Stimulated activated CD8-positive, alpha-beta memory T cell treated with anti-CD3 and anti-CD28 coated beads, Interleukin-12 subunit alpha, Interleukin-12 subunit beta, amount 100 ng/mL, for 4 hours (primary cell): ENCODE measurements at regions not wholly inside any gene's neighbourhood (a gene's known extent, or its start where the extent isn't known, plus 50 kb on each side); places are given as distances from the start of the nearest gene placed in this dataset.

ENCODE experiments used
- DNase-seq: peaks from one replicate; pipeline ENCODE4 v3.0.0-alpha.2; 2020; ENCODE audit warnings: low read depth

- no peak for DNase-seq
Observed at GRCh38 chr9:38286357-38286756, 106.1 kb upstream of the ALDH1B1 start.

GRCh38 chr9:38285236-38285635 is 107.3 kb upstream of the ALDH1B1 start:
- DNase-seq, result no peak

GRCh38 chr9:38284588-38285051 is 107.9 kb upstream of the ALDH1B1 start:
- no peak for DNase-seq

GRCh38 chr9:38284039-38284575 is 108.4 kb upstream of the ALDH1B1 start:
- DNase-seq, result no peak

- no peak for DNase-seq
Observed at GRCh38 chr9:38282756-38283155, 109.7 kb upstream of the ALDH1B1 start.

- no peak for DNase-seq
Observed at GRCh38 chr9:38281917-38282316, 110.6 kb upstream of the ALDH1B1 start.

- no peak for DNase-seq
Observed at GRCh38 chr9:38281196-38281595, 111.3 kb upstream of the ALDH1B1 start.

- DNase-seq, result no peak
Observed at GRCh38 chr9:38280251-38280800, 112.2 kb upstream of the ALDH1B1 start.

GRCh38 chr9:38278931-38279679 is 113.4 kb upstream of the ALDH1B1 start:
- DNase-seq, result no peak

GRCh38 chr9:38278457-38278856 is 114.0 kb upstream of the ALDH1B1 start:
- no peak for DNase-seq

GRCh38 chr9:38277601-38278200 is 114.8 kb upstream of the ALDH1B1 start:
- no peak for DNase-seq

- DNase-seq, result no peak
Observed at GRCh38 chr9:38276771-38277439, 115.6 kb upstream of the ALDH1B1 start.

GRCh38 chr9:38274800-38275199 is 117.7 kb upstream of the ALDH1B1 start:
- no peak for DNase-seq

- DNase-seq, result no peak
Observed at GRCh38 chr9:38272710-38273109, 119.8 kb upstream of the ALDH1B1 start.

- no peak for DNase-seq
Observed at GRCh38 chr9:38271666-38272241, 120.7 kb upstream of the ALDH1B1 start.

GRCh38 chr9:38269775-38270174 is 122.7 kb upstream of the ALDH1B1 start:
- no peak for DNase-seq

- DNase-seq, result no peak
Observed at GRCh38 chr9:38263532-38263931, 129.0 kb upstream of the ALDH1B1 start.

- no peak for DNase-seq
Observed at GRCh38 chr9:38259519-38260218, 132.8 kb upstream of the ALDH1B1 start.

- no peak for DNase-seq
Observed at GRCh38 chr9:38259056-38259455, 133.4 kb upstream of the ALDH1B1 start.

GRCh38 chr9:38257626-38258215 is 134.8 kb upstream of the ALDH1B1 start:
- DNase-seq, result no peak

- DNase-seq, result no peak
Observed at GRCh38 chr9:38256461-38256860, 136.0 kb upstream of the ALDH1B1 start.
